ENCODE measurements at regions not wholly inside any gene's neighbourhood (a gene's known extent, or its start where the extent isn't known, plus 50 kb on each side); places are given as distances from the start of the nearest gene placed in this dataset.
"Not testable (repeated sequence)": the region's sequence is repeated elsewhere in the genome, so short reads cannot be mapped to it uniquely, and the experiment has no call there.

GRCh38 chr1:121573881-121574504 is 389.2 kb downstream of the SRGAP2C start:
- DNase-seq (ENCODE audit: low spot score), result peak; percentile 18

GRCh38 chr1:121574505-121574899 is 389.7 kb downstream of the SRGAP2C start:
- DNase-seq (ENCODE audit: low spot score), result not testable (repeated sequence)

GRCh38 chr1:121582898-121583297 is 398.1 kb downstream of the SRGAP2C start:
- not testable (repeated sequence) for DNase-seq (ENCODE audit: low spot score)

GRCh38 chr1:121586369-121587229 is 401.8 kb downstream of the SRGAP2C start:
- no peak for DNase-seq (ENCODE audit: low spot score)

- no peak for DNase-seq (ENCODE audit: low spot score)
Observed at GRCh38 chr1:121587230-121587569, 402.4 kb downstream of the SRGAP2C start.

- peak; percentile 41 for DNase-seq (ENCODE audit: low spot score)
Observed at GRCh38 chr1:121587777-121588176, 403.0 kb downstream of the SRGAP2C start.

- DNase-seq (ENCODE audit: low spot score), result no peak
Observed at GRCh38 chr1:121594096-121594495, 409.3 kb downstream of the SRGAP2C start.

GRCh38 chr1:121595089-121595488 is 410.3 kb downstream of the SRGAP2C start:
- no peak for DNase-seq (ENCODE audit: low spot score)

- not testable (repeated sequence) for DNase-seq (ENCODE audit: low spot score)
Observed at GRCh38 chr1:121604843-121605444, 420.2 kb downstream of the SRGAP2C start.

GRCh38 chr1:121607499-121607898 is 422.7 kb downstream of the SRGAP2C start:
- not testable (repeated sequence) for DNase-seq (ENCODE audit: low spot score)
